H1 (cell line): ENCODE measurements at regions not wholly inside any gene's neighbourhood (a gene's known extent, or its start where the extent isn't known, plus 50 kb on each side); places are given as distances from the start of the nearest gene placed in this dataset.

Experiments used
- CTCF ChIA-PET: fragments of 300-600 bp; sonication (Branson Sonifier 250); formaldehyde crosslinking; loops from one replicate; lab custom pipeline; 2021; ENCODE audit not compliant: partially characterized antibody; lab: Charles Lee
- POLR2A ChIA-PET: fragments of 300-600 bp; sonication (Branson Sonifier 250); formaldehyde crosslinking; loops from one replicate; lab custom pipeline; 2021; ENCODE audit warnings: inconsistent platforms; ENCODE audit not compliant: partially characterized antibody; lab: Charles Lee
- DNase-seq, 2 experiments: peaks; one replicate each; pipeline versions ENCODE4 v3.0.0 to v3.0.0-alpha.2; 2010 to 2022; ENCODE audit warnings: low spot score in 2 of 2, low read depth in 1 of 2, mixed read lengths in 1 of 2
- FAIRE-seq: peaks from 2 replicates; lab custom pipeline; 2011; peaks lifted over from hg19 to GRCh38; lab: Jason Lieb, UNC
- H2AFZ ChIP-seq: 2 replicates; pipeline ENCODE4 v1.8.1; 2012; ENCODE audit warnings: low read length, inconsistent platforms
- H2AK5ac ChIP-seq: 2 replicates; pipeline ENCODE4 v1.6.1; 2013; ENCODE audit warnings: low read depth, low read length
- H2BK120ac ChIP-seq: replicated peaks from 2 replicates; pipeline ENCODE3; 2013; ENCODE audit warnings: low read depth, low read length, inconsistent platforms
- H2BK12ac ChIP-seq: 2 replicates; pipeline ENCODE4 v1.6.1; 2013; ENCODE audit warnings: low read depth, low read length
- H2BK15ac ChIP-seq: 2 replicates; pipeline ENCODE4 v1.6.1; 2013; ENCODE audit warnings: low read length
- H2BK20ac ChIP-seq: 2 replicates; pipeline ENCODE4 v1.6.1; 2013; ENCODE audit warnings: low read length
- H2BK5ac ChIP-seq: 2 replicates; pipeline ENCODE4 v1.6.1; 2013; ENCODE audit warnings: low read depth, low read length
- H3K14ac ChIP-seq: 2 replicates; pipeline ENCODE4 v1.6.1; 2013; ENCODE audit warnings: inconsistent platforms; ENCODE audit not compliant: insufficient read length
- H3K18ac ChIP-seq: 2 replicates; pipeline ENCODE4 v1.6.1; 2013; ENCODE audit warnings: low read length; ENCODE audit errors: extremely low read depth
- H3K23ac ChIP-seq: 2 replicates; pipeline ENCODE4 v1.6.1; 2013; ENCODE audit warnings: inconsistent platforms; ENCODE audit not compliant: insufficient read length
- H3K23me2 ChIP-seq: 2 replicates; pipeline ENCODE4 v1.6.1; 2013; ENCODE audit warnings: low read depth, low read length
- H3K27ac ChIP-seq: 2 replicates; pipeline ENCODE4 v1.6.1; 2011; ENCODE audit warnings: low read depth, low read length, inconsistent platforms
- H3K27me3 ChIP-seq, 4 experiments: replicated peaks in 1 of 4; 1 replicate in 1 of 4; 2 replicates in 3 of 4; pipeline versions ENCODE4 v1.6.1 to v1.8.1; 2011 to 2013; ENCODE audit warnings: low read length in 3 of 4, mild to moderate bottlenecking in 3 of 4, inconsistent platforms in 2 of 4, mixed read lengths in 2 of 4, moderate library complexity in 1 of 4; ENCODE audit not compliant: control insufficient read depth in 3 of 4, insufficient read depth in 3 of 4; ENCODE audit errors: extremely low read depth in 1 of 4
- H3K36me3 ChIP-seq, 4 experiments: 2 replicates each; pipeline versions ENCODE4 v1.6.1 to v1.8.1; 2011 to 2013; ENCODE audit warnings: mild to moderate bottlenecking in 4 of 4, low read length in 3 of 4, moderate library complexity in 2 of 4, control low read depth in 1 of 4, inconsistent platforms in 1 of 4; ENCODE audit not compliant: insufficient read depth in 4 of 4, control insufficient read depth in 2 of 4
- H3K4ac ChIP-seq: replicated peaks from 2 replicates; pipeline ENCODE3; 2013; ENCODE audit warnings: low read length, low read depth, mixed read lengths, inconsistent platforms; ENCODE audit not compliant: insufficient read length
- H3K4me1 ChIP-seq, 4 experiments: replicated peaks in 1 of 4; 1 replicate in 1 of 4; 2 replicates in 3 of 4; pipeline versions ENCODE4 v1.6.1 to v1.8.1; 2011 to 2013; ENCODE audit warnings: low read length in 3 of 4, inconsistent platforms in 2 of 4, mixed read lengths in 1 of 4; ENCODE audit not compliant: insufficient read depth in 4 of 4, control insufficient read depth in 3 of 4
- H3K4me2 ChIP-seq, 2 experiments: 2 replicates each; pipeline versions ENCODE4 v1.6.1 to v1.8.1; 2011 to 2013; ENCODE audit warnings: low read depth in 2 of 2, low read length in 2 of 2, control low read depth in 1 of 2, inconsistent platforms in 1 of 2, mild to moderate bottlenecking in 1 of 2; ENCODE audit not compliant: insufficient read depth in 1 of 2
- H3K4me3 ChIP-seq, 4 experiments: fragments of 200-600, 300-600 bp in 1 of 4; sonication (generic), shearing (Covaris generic), sonication (Bioruptor Twin) in 1 of 4; 2 replicates each; pipeline versions ENCODE4 v1.5.1 to v1.8.1; 2011 to 2016; ENCODE audit warnings: low read length in 4 of 4, low read depth in 3 of 4, control low read depth in 2 of 4, inconsistent platforms in 2 of 4, mild to moderate bottlenecking in 2 of 4, mixed read lengths in 1 of 4, moderate library complexity in 1 of 4; ENCODE audit not compliant: insufficient read depth in 2 of 4; ENCODE audit errors: extremely low read depth in 1 of 4
- H3K56ac ChIP-seq: replicated peaks from 2 replicates; pipeline ENCODE3; 2013; ENCODE audit warnings: low read depth, mild to moderate bottlenecking, mixed read lengths, low read length, inconsistent platforms; ENCODE audit not compliant: insufficient read length
- H3K79me1 ChIP-seq: 2 replicates; pipeline ENCODE4 v1.6.1; 2013; ENCODE audit warnings: low read depth, low read length, control low read depth
- H3K79me2 ChIP-seq, 2 experiments: 2 replicates each; pipeline versions ENCODE4 v1.6.1 to v1.8.1; 2012 to 2013; ENCODE audit warnings: low read length in 2 of 2, mild to moderate bottlenecking in 2 of 2, inconsistent platforms in 1 of 2; ENCODE audit not compliant: insufficient read depth in 2 of 2, control insufficient read depth in 1 of 2
- H3K9ac ChIP-seq, 4 experiments: replicated peaks in 1 of 4; 1 replicate in 1 of 4; 2 replicates in 3 of 4; pipeline versions ENCODE4 v1.6.1 to v1.8.1; 2011 to 2013; ENCODE audit warnings: low read depth in 3 of 4, low read length in 3 of 4, control low read depth in 2 of 4, mild to moderate bottlenecking in 2 of 4, moderate library complexity in 2 of 4, inconsistent platforms in 1 of 4; ENCODE audit errors: extremely low read depth in 1 of 4
- H3K9me3 ChIP-seq, 2 experiments: 2 replicates each; pipeline versions ENCODE4 v1.6.1 to v1.8.1; 2012 to 2013; ENCODE audit warnings: mild to moderate bottlenecking in 2 of 2, moderate library complexity in 2 of 2, control low read depth in 1 of 2, inconsistent platforms in 1 of 2, low read depth in 1 of 2, low read length in 1 of 2, mixed read lengths in 1 of 2; ENCODE audit not compliant: insufficient read depth in 2 of 2
- H4K20me1 ChIP-seq, 2 experiments: replicated peaks in 1 of 2; 2 replicates each; pipeline versions ENCODE3 to v1.8.1; 2011 to 2013; ENCODE audit warnings: inconsistent platforms in 2 of 2, low read length in 2 of 2, mild to moderate bottlenecking in 1 of 2; ENCODE audit not compliant: insufficient read depth in 2 of 2, control insufficient read depth in 1 of 2
- H4K5ac ChIP-seq: 2 replicates; pipeline ENCODE4 v1.6.1; 2013; ENCODE audit warnings: low read length, low read depth, mixed read lengths, inconsistent platforms; ENCODE audit not compliant: insufficient read length
- H4K8ac ChIP-seq: 2 replicates; pipeline ENCODE4 v1.8.0; 2013; ENCODE audit warnings: mild to moderate bottlenecking, moderate library complexity, low read length, inconsistent platforms; ENCODE audit not compliant: insufficient read depth; ENCODE audit errors: extremely low read depth
- H4K91ac ChIP-seq: replicated peaks from 2 replicates; pipeline ENCODE3; 2013; ENCODE audit warnings: low read length, mixed read lengths, inconsistent platforms; ENCODE audit not compliant: insufficient read length
- ASH2L ChIP-seq: fragments of 200-600, 300-600 bp; sonication (generic); IDR thresholded peaks from one replicate; pipeline ENCODE4 v1.7.1; 2017; ENCODE audit warnings: low read length
- ATF2 ChIP-seq: IDR thresholded peaks from 2 replicates; pipeline ENCODE4 v1.6.1; 2012; ENCODE audit warnings: low read length, inconsistent platforms
- BCL11A ChIP-seq, 2 experiments: IDR thresholded peaks; one replicate each; pipeline ENCODE4 v1.6.1; 2011; ENCODE audit warnings: low read depth in 2 of 2, low read length in 2 of 2, mild to moderate bottlenecking in 2 of 2
- CHD2 ChIP-seq: IDR thresholded peaks from 2 replicates; pipeline ENCODE4 v1.6.1; 2012; ENCODE audit warnings: low read length, improper control_type of control experiment
- NANOG ChIP-seq: IDR thresholded peaks from 2 replicates; pipeline ENCODE4 v1.6.1; 2011; ENCODE audit warnings: low read length, low read depth, mild to moderate bottlenecking, inconsistent platforms; ENCODE audit not compliant: insufficient read depth, poor library complexity, severe bottlenecking
- RAD21 ChIP-seq, 2 experiments: IDR thresholded peaks in 1 of 2; conservative IDR thresholded peaks in 1 of 2; 2 replicates each; pipeline ENCODE4 v1.6.1; 2011; ENCODE audit warnings: low read depth in 2 of 2, low read length in 2 of 2, improper control_type of control experiment in 1 of 2, inconsistent platforms in 1 of 2, mild to moderate bottlenecking in 1 of 2, moderate library complexity in 1 of 2
- RFX5 ChIP-seq: IDR thresholded peaks from 2 replicates; pipeline ENCODE4 v1.6.1; 2011; ENCODE audit warnings: low read depth, low read length, improper control_type of control experiment, borderline replicate concordance
- SIN3A ChIP-seq, 2 experiments: IDR thresholded peaks in 1 of 2; conservative IDR thresholded peaks in 1 of 2; 2 replicates each; pipeline ENCODE4 v1.6.1; 2011 to 2012; ENCODE audit warnings: low read length in 2 of 2, improper control_type of control experiment in 1 of 2, low read depth in 1 of 2, mild to moderate bottlenecking in 1 of 2
- SIX5 ChIP-seq: IDR thresholded peaks from 2 replicates; pipeline ENCODE4 v1.6.1; 2011; ENCODE audit warnings: mild to moderate bottlenecking, low read depth, low read length
- TEAD4 ChIP-seq: IDR thresholded peaks from 2 replicates; pipeline ENCODE4 v1.6.1; 2012; ENCODE audit warnings: low read depth, low read length, inconsistent platforms, mixed read lengths
- WGBS, 2 experiments: shearing (Covaris generic) in 1 of 2; methylation state at CpG; one replicate each; pipeline versions ENCODE4 v1.1.6 to v1.1.7; 2013 to 2015; ENCODE audit warnings: low lambda C conversion rate in 2 of 2, mixed read lengths in 2 of 2, inconsistent platforms in 1 of 2, low coverage in 1 of 2, missing lambda C conversion rate in 1 of 2; ENCODE audit not compliant: insufficient replicate concordance in 2 of 2, insufficient coverage in 1 of 2, insufficient read length in 1 of 2; ENCODE audit errors: extremely low coverage in 1 of 2, missing lambda C conversion rate in 1 of 2; 5-methylcytosine and 5-hydroxymethylcytosine counted together

- Histone ChIP-seq H2BK120ac (peak overlapping the region; percentile 59), H3K4me3 (no peak overlapping the region), H3K14ac (no peak overlapping the region), H3K23me2 (no peaks in the 10 kb centered on the region; the same call in 1 of the 2 replicates), H4K5ac (no peak overlapping the region), H3K56ac (no peak overlapping the region), H3K4me1 (peaks cover 0 to 15% (median 8%) of the 10 kb centered on the region in 4 experiments; a peak in 5 of 7 replicates), H2AFZ (no peak overlapping the region), H2BK15ac (no peak overlapping the region), H4K8ac (no peak overlapping the region), H2BK5ac (no peak overlapping the region), H2BK20ac (no peak overlapping the region), H3K79me2 (no peaks in the 10 kb centered on the region), H3K79me1 (no peaks in the 10 kb centered on the region; the same call in 1 of the 2 replicates), H4K20me1 (no peaks in the 10 kb centered on the region), H3K4me2 (no peak overlapping the region), H2AK5ac (no peak overlapping the region), H4K91ac (no peak overlapping the region), H2BK12ac (no peak overlapping the region), H3K27me3 (no peaks in the 10 kb centered on the region), H3K9me3 (no peaks in the 10 kb centered on the region), H3K18ac (no peak overlapping the region), H3K36me3 (no peaks in the 10 kb centered on the region), H3K9ac (no peak overlapping the region), H3K27ac (no peak overlapping the region), H3K23ac (no peak overlapping the region), H3K4ac (no peak overlapping the region)
- FAIRE-seq (no peak), DNase-seq (no peak)
- ChIA-PET CTCF (interaction anchor here (0.9 to 1.6 kb wide), 5 partner anchors 10 to 1431 kb away, joined by 3 to 4 read pairs (median 3); no protein-coding TSS in a partner anchor), POLR2A (no interaction called here)
- 94% methylated on average over 13 of the region's 13 CpGs; no CpG with 5 or more reads in 1 of the 2 experiments for WGBS, 2 experiments
- TF ChIP-seq ASH2L (no peak), ATF2 (no peak), SIN3A (conservative IDR thresholded peaks at IDR 0.05 in 1 of 2, IDR thresholded peaks at IDR 0.05 in 1 of 2; ENCODE audit: low read depth in 1 of 2, low read length in 2 of 2) (no peak), RFX5 (no peak), TEAD4 (no peak), CHD2 (no peak), NANOG (no peak), SIX5 (no peak), BCL11A (IDR thresholded peaks at IDR 0.05; ENCODE audit: low read depth in 2 of 2, low read length in 2 of 2) (no peak), RAD21 (IDR thresholded peaks at IDR 0.05 in 1 of 2, conservative IDR thresholded peaks at IDR 0.05 in 1 of 2; ENCODE audit: low read depth in 2 of 2, low read length in 2 of 2) (no peak)
Measured at GRCh38 chr17:72373910-72374741, 253.3 kb downstream of the SOX9 start.
